Fibroblast of skin of right biceps (primary cell): ENCODE measurements at regions not wholly inside any gene's neighbourhood (a gene's known extent, or its start where the extent isn't known, plus 50 kb on each side); places are given as distances from the start of the nearest gene placed in this dataset.
A peak's percentile ranks its signal among the peaks of the same experiment; 100 is the strongest.
"Not testable (repeated sequence)": the region's sequence is repeated elsewhere in the genome, so short reads cannot be mapped to it uniquely, and the experiment has no call there.

Experiments used
- DNase-seq: peaks from one replicate; pipeline ENCODE4 v3.0.0-alpha.2; 2013

DNA sequence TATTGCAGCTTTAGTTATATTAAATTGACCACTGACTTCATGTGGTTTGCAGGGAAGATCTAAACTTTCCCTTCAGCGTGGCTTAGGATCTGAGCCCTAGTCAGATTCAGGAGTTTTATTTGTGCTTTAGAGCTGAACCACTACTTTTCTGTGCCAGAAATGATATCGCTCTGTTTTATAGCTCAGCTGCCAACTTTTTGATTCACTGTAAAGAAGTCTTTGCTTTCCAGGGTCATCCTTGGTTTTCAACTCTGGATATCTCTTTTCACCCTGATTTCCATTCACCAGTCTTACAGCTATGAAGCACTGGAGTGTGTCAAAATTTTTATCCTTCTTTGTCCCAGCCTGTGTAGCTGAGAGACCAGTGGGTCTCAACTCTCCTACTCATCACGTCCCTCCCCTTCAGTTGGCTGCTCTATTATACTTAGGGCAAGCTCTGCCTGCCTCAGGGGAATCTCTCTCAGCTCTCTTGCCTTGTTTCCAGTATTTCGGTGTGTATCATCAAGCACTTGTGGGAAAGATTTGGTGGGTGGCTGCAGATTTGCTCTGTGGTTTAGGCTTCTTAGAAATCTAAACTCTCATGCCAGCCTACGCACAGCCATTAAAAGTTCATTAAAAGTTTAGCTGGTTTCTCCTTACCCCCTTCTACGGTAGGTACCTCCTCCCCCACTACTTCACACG, 425.5 kb downstream of the TENT5A start:
- DNase-seq = peak; percentile 30

DNA sequence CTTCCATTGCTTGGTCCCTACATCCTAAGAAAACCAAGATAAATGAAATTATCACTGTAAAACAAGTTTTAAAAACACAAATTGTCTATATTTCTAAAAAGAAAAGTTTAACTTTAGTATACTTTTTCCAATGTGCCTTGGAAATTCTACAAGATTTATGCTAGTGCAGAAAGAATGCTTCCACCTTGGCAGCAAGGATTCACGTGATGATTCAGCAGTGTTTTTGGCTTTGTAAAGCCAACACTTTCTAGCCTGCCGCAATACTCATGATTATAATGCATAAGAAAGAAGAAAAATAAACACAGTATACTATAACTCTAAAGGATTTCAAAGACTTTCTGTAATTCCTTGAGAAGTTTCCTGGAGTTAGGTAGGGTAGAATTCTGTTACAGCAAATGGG, 442.7 kb downstream of the TENT5A start:
- peak; percentile 29 for DNase-seq

DNA sequence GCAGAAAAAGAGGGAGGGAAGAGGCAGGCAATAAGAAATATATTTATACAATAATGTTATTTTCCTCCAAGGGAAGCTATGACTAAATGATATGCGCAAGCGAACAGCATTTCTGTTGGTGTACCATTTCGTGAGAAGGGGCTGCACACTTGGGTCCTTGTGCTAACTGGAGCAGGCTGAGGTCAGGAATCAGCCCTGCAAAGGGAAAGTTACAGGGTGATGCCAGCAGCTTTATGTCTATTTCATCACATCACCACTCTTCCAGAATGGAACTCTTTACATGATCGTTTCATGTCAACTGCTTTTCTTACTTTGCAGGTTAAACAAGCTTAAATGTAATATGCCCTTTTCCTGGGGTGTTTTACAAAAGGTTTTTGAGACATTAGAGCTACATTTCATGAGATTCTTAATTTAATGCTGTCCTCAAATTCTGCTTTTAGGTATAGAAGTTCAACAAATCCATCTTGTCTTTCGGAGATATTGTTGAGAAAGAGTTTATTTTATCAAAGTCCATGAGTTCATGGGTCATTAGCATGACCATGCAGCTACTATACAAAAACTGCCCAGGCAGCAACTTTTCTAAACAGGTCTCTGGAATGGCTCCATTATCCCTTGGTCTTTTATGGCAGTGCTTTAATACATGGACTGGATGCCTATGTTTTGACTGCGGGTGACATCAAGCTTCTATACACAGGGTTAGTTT, 443.8 kb downstream of the TENT5A start:
- DNase-seq = no peak

DNA sequence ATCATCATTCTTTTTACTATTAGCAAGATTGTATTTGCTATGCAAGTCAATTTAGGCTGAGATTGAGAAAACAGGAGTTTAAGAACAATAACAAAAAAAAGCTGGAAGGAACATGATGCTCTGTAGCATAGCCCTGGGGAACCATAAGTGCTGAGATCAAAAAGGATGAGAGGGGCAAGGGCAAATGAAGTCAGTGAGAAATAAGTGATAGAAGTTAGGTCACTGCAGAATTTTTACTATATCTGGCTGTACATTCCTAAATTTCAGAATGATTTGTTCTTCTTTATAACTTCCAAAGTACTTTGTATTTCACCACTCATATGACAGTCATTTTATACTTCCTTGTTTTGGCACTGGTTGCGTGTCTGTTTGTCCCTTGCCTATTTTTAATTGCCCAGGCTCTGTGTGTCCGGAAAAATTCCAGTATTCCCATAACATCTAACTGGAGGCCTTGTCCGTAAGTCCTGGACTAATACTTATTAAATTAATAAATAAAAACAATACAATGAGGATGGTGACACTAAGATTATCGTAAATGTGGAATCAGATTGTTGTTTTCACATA, 444.7 kb downstream of the TENT5A start:
- no peak for DNase-seq

DNA sequence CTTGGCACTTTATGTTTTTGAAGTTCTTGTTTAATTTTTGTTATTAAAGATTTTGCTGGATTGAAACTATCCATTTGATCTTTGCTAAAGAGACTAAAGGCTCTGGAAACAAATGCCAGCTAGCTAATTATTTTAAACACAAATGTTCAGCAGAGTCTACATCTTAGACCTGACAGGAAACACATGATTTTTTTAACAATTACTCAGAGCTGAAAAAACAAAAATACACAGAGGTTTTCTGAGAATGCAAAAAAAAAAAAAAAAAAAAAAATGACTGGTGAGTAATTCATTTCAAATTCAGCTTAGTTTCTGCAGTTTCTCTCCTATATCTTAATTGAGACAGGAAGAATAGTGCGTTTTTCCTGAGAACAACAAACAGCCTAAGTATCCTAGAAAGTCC, 448.0 kb downstream of the TENT5A start:
- DNase-seq = peak; percentile 51

DNA sequence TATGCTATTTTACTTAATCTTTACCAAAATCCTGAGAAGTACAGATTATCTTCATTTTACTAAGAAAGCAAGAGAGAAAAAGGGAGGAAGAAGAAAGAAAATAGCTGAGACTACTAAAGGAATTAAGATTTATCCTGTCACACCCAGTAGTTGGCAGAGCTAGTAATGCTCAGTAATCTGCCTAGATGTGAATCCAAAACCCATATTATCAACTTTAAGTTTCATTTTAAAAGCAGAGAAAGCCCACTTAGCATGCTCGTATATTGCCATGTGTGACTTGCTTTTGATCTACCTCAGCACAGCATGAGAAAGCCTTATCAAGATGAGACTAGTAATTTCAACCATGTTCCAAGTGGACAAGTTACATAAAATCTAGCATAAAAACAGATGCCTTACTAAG, 451.5 kb downstream of the TENT5A start:
- DNase-seq = no peak

DNA sequence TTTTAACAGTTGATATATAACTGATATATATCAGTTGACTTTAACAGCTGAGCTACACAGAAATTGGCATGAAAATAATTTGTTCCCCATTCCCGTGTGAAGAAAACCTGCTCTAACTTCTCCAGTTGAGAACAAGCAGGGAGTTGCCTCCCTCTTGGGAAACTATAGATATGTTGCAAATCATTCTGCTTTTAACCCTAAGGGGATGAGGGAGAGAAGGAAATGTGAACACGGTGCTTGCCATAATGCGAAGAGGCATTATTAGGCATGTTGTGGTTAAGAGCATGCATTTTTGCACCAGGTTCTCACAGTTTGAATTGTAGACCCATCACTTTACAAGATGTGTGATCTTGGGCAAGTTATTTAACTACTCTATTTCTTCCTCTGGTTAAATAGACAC, 453.7 kb downstream of the TENT5A start:
- DNase-seq = no peak

DNA sequence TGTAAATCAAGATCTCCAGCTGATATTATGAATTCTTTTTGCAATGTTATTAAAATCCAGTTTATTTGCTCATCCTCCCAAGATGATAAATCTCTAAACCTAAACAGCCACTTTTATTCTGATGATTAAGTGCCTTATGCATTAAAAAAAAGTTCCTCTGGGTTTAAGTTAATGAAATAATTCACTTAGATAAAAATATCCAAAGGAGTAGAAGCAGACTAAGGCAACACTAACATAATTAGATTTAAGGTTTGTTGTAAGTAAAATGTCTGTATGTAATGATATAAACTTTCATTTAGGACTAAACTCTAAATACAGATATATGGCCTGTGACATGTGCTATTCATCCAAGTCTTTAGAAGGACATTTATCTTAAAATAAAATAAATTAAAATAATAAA, 457.2 kb downstream of the TENT5A start:
- no peak for DNase-seq

DNA sequence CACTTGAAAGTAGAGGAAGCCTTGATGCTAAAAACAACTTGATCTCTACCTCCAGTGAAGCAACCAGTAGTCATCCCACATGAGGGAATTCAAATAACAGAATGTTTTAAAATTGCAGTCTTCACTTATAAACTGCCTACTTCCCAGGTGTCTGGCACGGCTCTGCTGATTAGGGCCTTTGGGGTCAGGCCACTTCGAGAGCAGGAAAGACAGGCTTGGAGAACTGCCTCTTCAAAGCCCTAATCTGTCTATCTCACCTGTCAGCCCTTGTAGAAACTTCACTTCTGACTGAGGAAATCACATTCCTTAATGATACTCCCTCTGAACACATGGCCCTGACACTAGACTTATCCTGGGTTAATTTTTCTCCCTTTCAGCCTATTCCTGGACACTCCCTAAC, 458.6 kb downstream of the TENT5A start:
- no peak for DNase-seq

DNA sequence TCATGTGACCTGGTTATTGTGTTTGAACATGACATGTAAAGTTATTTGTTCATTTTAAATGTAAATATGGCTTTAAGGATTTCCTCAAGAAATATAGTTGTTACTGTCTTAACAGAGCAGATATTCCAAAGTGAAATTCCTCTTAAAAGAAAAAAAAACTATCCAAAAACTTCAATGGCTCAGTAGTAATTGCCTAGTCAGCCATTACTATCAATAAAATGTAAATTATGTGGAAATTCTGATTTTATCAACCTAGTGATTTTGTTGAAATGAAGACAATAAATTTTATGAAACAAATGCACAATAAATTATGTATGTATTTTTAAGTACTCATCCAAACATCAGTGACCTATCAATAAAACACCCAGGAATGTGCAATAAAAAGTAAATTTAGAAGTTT, 463.3 kb downstream of the TENT5A start:
- no peak for DNase-seq

DNA sequence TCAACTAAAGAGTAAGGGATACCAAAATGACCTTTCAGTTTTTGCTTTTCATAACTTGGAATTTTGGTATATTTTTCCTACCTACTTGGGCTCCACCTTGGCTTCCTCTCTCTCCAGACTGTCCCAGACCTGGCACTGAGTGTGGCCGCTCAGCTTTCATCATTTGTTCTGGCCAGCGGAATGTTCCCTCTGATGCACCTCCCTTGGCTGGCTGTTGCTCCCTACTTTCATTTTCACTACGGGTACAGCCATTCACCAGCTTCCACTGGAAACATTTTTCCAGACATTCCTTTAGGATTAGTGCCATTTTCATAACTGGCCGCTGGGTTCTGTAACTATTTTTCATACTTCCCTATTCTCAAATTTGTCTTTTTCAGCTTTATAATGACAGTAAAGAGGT, 487.4 kb downstream of the TENT5A start:
- DNase-seq = peak; percentile 44

DNA sequence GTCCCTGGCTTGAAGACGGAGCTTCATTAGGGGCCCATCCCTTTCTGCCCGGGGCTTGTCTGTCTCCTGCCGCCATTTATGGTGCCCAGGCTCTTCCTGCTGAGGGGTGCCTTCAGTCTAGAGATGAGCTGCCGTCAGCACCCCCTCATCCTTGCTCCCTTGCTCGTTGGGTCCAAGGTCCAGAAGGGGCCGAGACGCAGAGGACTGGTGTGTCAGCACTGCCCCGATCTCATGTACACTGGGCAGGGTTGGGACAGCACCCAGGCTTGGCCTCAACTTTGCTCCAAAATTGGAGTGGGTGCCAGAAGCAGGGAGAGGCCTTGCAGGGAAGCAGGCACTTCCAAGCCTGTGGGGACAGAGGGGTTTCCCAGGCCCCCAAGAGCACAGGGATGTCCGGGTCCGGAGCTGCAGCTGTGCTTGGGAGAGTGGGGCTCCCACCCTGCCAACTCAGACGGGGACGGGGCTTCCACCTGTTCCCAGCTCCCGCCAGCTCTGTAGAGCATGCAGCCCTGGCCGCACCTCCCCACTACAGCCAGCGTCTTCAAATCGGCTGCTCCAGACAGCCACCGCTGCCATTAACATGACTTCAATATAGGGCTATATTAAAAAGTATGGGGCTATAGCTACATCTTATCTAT, 488.8 kb downstream of the TENT5A start:
- DNase-seq = no peak

DNA sequence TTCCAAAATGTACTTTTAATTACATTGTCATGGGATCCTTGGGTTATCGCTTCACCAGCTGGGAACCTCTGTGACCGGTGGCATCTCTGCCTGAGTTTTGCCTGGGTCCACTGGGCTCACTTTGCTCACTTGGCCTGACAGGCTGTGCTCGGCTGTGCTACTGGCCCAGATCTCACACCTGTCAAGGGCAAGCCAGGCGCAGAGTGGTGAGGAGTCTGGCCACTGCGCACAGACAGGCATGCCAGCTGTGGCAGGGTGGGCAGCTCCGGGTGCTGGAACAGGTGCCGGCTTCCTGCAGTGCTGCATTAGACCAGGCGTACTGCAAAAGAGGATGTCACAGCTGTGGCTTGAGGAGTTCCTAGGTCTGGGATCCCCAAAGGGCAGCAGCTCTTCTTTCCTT, 489.8 kb downstream of the TENT5A start:
- no peak for DNase-seq

DNA sequence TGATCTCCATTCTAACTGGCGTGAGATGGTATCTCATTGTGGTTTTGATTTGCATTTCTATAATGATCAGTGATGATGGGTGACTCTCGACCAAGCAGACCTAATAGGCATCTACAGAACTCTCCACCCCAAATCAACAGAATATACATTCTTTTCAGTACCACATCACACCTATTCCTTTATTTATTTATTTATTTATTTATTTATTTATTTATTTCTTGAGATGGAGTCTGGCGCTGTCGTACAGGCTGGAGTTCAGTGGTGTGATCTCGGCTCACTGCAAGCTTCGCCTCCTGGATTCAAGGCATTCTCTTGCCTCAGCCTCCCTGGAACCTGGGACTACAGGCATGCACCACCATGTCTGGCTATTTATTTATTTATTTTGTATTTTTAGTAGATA, 496.3 kb downstream of the TENT5A start:
- DNase-seq = not testable (repeated sequence)

DNA sequence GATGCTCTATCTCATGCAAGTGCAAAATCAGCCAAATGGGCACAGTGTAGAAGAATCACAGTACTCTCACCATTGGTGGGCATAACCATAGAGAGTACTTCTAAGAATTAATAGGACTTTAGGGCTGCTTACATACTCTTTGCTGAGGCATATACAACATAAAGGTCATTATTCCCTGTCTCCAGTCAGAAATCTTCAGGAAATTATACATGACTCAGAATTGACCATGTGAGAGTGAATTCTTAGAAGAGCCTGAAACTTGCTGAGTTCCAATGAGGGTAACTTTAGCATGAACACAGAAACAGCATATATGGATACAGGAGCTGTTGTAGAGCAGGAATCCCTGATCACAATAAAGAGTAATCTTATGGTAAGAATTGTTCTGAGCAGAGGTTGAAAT, 498.7 kb downstream of the TENT5A start:
- DNase-seq = peak; percentile 24

DNA sequence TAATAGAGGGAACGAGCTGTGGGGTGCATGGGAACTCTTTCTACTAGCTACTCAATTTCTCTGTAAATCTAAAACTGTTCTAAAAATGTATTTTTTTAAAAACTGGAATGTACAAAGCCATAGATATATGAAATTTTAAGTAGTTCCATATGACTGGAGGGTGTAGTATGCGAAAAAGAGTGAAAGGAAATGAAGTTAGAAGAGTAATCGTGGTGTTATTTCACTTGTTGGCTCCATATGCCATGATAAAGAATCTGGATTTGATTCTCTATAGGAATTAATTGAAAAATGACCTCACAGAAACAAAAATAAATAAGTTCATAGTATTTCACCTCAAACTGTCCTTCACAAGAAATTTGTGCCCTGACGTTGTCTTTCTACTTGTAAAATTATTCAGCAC, 500.2 kb downstream of the TENT5A start:
- DNase-seq = peak; percentile 48

DNA sequence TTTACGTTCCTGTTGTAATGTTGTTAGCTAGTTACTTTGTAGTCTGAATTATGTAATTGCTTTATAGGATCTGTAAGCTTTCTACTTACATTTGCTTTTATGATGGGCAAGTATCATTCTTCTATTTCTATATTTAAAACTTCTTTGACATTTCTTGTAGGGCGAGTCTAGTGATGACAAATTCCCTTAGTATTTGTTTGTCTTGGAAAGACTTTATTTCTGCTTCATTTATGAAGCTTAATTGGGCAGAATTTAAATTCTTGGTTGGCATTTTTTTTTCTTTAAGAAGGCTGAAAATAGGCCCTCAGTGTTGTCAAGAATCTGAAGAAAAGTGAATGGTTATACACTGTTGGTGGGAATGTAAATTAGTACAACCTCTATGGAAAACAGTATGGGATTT, 506.3 kb downstream of the TENT5A start:
- DNase-seq = no peak

DNA sequence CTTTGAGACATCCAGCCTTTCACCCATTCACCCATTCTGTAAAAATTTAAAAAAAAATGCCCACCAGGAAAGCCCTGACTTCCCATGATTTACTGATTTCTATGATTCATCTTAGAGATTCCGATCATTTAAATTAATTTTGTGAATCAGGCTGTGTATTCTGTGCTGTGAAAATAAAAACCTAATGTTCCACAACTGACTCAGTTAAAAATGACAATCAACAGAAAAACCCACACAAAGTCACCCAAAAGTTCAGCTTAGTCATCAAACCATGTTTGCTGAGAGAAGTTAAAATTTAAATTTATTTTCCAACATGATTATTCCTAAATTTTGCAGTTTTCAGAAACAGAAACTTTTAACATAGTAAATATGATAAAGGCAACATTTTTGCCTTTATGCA, 509.9 kb downstream of the TENT5A start:
- peak; percentile 78 for DNase-seq

DNA sequence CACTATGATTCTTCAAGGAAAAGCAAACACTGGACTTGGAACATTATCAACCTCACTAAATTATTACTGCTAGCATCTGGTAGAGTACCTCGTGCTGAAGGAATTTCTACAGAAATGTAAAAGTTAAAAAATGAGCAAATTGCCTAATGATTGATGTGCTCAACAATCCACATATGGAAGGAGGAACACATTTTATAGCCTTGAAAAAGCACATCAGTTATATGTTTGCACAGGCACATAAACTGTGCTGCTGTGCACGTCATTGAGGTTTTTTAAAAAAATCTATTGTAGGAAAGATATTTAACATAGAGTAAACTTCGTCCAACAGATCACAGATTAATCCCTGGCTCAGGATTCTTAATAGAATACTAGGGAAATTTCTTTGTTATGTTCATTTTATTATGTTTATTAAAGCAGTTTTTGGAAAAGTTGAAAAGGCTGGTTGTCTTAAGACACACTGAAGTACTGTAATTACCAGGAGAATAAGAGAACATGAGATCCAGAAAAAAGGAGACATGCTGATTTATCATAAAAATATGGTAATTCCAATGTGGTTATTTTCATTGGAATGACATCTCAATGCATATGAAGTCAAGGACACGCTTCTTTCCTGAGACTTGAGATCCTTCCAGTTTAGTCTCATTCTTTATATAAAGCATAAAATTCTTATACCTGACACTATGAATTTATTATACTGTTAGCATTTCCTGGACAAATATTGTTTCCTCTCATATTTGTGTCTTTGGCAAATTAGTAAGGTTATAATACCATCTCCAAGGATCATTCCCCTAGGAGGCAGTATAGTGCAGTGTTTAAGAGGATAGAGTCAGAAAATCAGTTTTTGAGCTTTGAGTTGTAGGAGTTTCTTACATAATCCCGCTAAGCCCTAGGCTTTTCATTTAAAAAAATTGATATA, 511.1 kb downstream of the TENT5A start:
- peak; percentile 91 for DNase-seq

DNA sequence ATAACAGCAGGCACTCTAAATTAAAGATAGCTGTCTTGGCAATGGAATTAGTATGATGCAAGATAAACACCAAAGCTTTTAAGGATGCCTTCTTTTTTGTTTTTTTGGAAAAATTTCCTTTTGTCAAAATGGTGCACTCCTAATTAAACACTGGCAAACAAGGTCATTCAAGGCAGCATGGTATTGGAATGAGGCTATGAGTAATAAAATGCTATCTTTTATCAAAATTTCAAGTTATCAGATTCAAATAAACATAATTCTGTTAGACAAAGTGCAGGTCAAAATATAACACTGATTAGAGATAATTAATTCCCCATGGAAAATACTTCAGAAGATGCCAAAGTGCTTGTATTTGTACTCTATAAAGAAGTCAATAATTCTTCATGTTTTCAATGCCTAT, 514.1 kb downstream of the TENT5A start:
- no peak for DNase-seq

DNA sequence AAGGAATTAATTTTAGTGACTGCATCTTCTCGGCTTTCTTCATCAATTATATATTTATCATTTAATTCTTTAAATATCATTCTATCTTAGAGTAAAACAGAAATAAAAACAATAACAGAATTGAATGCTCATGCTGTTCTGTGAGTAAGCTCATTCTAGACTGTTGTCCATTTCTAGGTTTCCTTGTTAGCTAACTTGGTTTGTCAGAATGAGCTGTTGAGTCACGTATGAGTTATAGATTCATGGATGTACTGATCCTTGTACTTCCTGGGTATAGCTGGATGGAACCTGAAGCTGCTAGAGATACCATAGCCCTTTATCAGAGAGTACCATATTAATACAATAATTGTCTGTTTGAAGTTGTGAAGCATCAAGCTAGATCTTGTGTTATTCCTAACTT, 515.3 kb downstream of the TENT5A start:
- no peak for DNase-seq

DNA sequence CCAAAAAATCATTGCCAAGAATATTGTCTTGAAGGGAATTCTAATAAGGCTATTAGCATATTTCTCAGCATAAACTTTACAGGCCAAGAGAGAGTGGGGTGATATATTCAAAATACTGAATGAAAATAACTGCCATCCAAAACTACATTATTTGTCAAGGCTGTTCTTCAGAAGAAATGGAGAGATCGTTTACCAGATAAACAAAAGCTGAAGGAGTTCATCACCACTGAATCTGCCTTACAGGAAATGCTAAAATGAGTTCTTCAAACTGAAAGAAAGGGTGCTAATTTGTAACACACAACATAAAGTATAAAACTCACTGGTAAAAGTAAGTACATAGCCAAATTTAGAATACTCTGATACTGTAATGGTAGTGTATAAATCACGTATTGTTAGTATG, 517.0 kb downstream of the TENT5A start:
- no peak for DNase-seq

DNA sequence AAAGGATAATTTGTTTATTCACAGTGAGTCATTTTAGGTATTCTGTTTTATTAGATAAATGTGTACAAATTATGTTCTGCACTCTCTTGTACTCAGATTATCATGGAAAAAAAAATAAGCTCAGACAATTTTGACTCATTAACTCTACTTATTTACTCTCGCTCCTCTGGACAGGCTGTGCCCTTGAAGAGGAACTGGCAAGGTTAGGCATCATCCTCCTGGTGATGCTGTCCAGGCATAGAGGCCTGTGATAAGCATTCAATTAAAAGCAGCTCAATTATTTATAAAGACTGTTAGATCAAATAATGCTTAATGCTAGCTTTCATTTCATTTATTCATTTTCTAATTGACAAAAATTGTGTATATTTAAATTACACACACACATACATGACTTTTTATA, 518.5 kb downstream of the TENT5A start:
- DNase-seq = no peak
